IMR-90 (cell line): ENCODE measurements at regions not wholly inside any gene's neighbourhood (a gene's known extent, or its start where the extent isn't known, plus 50 kb on each side); places are given as distances from the start of the nearest gene placed in this dataset.

Source experiments
- BHLHE40 ChIP-seq: fragments of 150-350 bp; IDR thresholded peaks from 2 replicates; pipeline ENCODE4 v1.6.1; 2016; ENCODE audit warnings: mild to moderate bottlenecking, low read depth, low read length
- CTCF ChIP-seq: conservative IDR thresholded peaks from 2 replicates; pipeline ENCODE4 v1.5.1; 2012; ENCODE audit warnings: mild to moderate bottlenecking, low read depth, low read length, improper control_type of control experiment
- MXI1 ChIP-seq: IDR thresholded peaks from 2 replicates; pipeline ENCODE4 v1.6.1; 2012; ENCODE audit warnings: low read depth, mild to moderate bottlenecking, low read length, moderate library complexity, borderline replicate concordance
- POLR2A ChIP-seq: IDR thresholded peaks from 2 replicates; pipeline ENCODE4 v1.6.1; 2012; ENCODE audit warnings: mild to moderate bottlenecking, low read depth, low read length
- RCOR1 ChIP-seq: IDR thresholded peaks from 2 replicates; pipeline ENCODE4 v1.6.1; 2012; ENCODE audit warnings: mild to moderate bottlenecking, low read length, improper control_type of control experiment; ENCODE audit not compliant: insufficient replicate concordance
- USF2 ChIP-seq: fragments of 150-350 bp; IDR thresholded peaks from 2 replicates; pipeline ENCODE4 v1.6.1; 2017; ENCODE audit warnings: mild to moderate bottlenecking, antibody characterized with exemption, low read length, low read depth

GRCh38 chr2:160689441-160689840 is 195.8 kb upstream of the RBMS1 start:
- no peak for TF ChIP-seq RCOR1
- TF ChIP-seq CTCF: no peak
- TF ChIP-seq USF2: no peak
- no peak for TF ChIP-seq MXI1
- no peak for TF ChIP-seq POLR2A
- no peak for TF ChIP-seq BHLHE40
